Tibial nerve (tissue), 4 donors: ENCODE measurements at regions not wholly inside any gene's neighbourhood (a gene's known extent, or its start where the extent isn't known, plus 50 kb on each side); places are given as distances from the start of the nearest gene placed in this dataset.

Source experiments
- EP300 ChIP-seq, 2 donors: sonication (generic); formaldehyde crosslinking; IDR thresholded peaks; one replicate each; pipeline ENCODE4 v1.6.1; 2017; ENCODE audit warnings: antibody characterized with exemption in 2 of 2, mild to moderate bottlenecking in 1 of 2
- POLR2A ChIP-seq, 2 donors: fragments of 450-650 bp; IDR thresholded peaks; one replicate each; pipeline ENCODE4 v1.6.1; 2017; ENCODE audit warnings: antibody characterized with exemption in 2 of 2, mild to moderate bottlenecking in 2 of 2, moderate library complexity in 2 of 2
- TF ChIP-seq, protein P1 (sequence below), 5 experiments: fragments of 200-600 bp in 3 of 5; fragments of 450-650 bp in 2 of 5; sonication (generic) in 3 of 5; IDR thresholded peaks; one replicate each; pipeline ENCODE4 v1.5.1; 2016 to 2019; ENCODE audit warnings: antibody characterized with exemption in 5 of 5, mild to moderate bottlenecking in 3 of 5, moderate library complexity in 2 of 5

DNA sequence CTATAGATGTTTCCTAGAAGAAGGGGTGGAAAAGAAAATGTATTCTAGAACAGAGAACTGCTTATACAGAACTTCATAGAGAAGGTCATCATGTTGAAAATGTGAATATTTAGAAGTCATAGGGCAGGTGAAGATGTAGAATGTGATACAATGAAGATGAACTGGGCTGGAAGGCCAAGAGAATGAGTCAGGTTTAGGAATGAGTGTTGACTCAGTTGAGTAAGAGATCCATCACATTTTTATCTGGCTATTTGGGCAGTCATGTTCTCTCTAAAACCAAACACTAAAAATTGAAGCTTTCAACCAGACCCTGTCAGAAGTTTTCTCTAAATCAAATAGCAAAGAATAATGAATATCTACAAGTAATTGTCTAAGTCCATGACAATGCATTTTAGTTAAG, 660.5 kb downstream of the KCNJ2 start:
- TF ChIP-seq, protein P1, sequence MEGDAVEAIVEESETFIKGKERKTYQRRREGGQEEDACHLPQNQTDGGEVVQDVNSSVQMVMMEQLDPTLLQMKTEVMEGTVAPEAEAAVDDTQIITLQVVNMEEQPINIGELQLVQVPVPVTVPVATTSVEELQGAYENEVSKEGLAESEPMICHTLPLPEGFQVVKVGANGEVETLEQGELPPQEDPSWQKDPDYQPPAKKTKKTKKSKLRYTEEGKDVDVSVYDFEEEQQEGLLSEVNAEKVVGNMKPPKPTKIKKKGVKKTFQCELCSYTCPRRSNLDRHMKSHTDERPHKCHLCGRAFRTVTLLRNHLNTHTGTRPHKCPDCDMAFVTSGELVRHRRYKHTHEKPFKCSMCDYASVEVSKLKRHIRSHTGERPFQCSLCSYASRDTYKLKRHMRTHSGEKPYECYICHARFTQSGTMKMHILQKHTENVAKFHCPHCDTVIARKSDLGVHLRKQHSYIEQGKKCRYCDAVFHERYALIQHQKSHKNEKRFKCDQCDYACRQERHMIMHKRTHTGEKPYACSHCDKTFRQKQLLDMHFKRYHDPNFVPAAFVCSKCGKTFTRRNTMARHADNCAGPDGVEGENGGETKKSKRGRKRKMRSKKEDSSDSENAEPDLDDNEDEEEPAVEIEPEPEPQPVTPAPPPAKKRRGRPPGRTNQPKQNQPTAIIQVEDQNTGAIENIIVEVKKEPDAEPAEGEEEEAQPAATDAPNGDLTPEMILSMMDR (IDR thresholded peaks at IDR 0.05) = no peak
- TF ChIP-seq POLR2A (IDR thresholded peaks at IDR 0.05) (no peak), EP300 (IDR thresholded peaks at IDR 0.05) (no peak)
